Right lobe of liver (tissue), 4 donors: ENCODE measurements at regions not wholly inside any gene's neighbourhood (a gene's known extent, or its start where the extent isn't known, plus 50 kb on each side); places are given as distances from the start of the nearest gene placed in this dataset.

Source experiments
- POLR2A ChIP-seq: fragments of 450-650 bp; IDR thresholded peaks from one replicate; pipeline ENCODE4 v1.6.1; 2017; ENCODE audit warnings: antibody characterized with exemption, mild to moderate bottlenecking
- TF ChIP-seq, protein P1 (sequence below), 4 donors: fragments of 200-600 bp in 3 of 4; fragments of 450-650 bp in 1 of 4; IDR thresholded peaks; one replicate each; pipeline versions ENCODE4 v1.5.1 to v1.8.0; 2016 to 2022; ENCODE audit warnings: antibody characterized with exemption in 4 of 4, mild to moderate bottlenecking in 2 of 4
- donor health status: DM: no; HTN: no; CAD: no.
- donor health status: DM: no; HTN: no; CAD: no.
- donor health status: DM: no; HTN: yes; CAD: no.

DNA sequence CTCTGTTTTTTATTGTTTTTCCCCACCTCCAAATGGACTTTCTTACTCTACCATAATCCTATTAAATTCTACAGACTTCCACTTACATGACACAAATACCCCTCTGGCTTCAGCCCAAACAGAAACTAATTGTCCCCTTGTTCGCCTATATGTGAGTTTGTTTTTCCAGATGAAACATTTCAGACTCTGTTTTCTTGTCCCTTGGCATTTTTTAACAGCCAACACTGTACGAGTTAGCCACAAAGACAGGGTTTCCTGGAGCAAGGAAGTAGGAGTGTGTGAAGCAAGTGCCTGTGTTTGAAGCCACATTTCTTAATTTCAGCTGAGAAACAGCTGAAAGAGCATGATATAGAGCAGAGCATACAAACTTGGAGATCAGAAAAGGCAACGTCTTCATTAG is 382.2 kb upstream of the CDH5 start:
- TF ChIP-seq POLR2A: no peak
- TF ChIP-seq, protein P1, sequence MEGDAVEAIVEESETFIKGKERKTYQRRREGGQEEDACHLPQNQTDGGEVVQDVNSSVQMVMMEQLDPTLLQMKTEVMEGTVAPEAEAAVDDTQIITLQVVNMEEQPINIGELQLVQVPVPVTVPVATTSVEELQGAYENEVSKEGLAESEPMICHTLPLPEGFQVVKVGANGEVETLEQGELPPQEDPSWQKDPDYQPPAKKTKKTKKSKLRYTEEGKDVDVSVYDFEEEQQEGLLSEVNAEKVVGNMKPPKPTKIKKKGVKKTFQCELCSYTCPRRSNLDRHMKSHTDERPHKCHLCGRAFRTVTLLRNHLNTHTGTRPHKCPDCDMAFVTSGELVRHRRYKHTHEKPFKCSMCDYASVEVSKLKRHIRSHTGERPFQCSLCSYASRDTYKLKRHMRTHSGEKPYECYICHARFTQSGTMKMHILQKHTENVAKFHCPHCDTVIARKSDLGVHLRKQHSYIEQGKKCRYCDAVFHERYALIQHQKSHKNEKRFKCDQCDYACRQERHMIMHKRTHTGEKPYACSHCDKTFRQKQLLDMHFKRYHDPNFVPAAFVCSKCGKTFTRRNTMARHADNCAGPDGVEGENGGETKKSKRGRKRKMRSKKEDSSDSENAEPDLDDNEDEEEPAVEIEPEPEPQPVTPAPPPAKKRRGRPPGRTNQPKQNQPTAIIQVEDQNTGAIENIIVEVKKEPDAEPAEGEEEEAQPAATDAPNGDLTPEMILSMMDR (IDR thresholded peaks at IDR 0.05): no peak
